Trophoblast cell (in vitro differentiated cells and primary cell): ENCODE measurements at regions not wholly inside any gene's neighbourhood (a gene's known extent, or its start where the extent isn't known, plus 50 kb on each side); places are given as distances from the start of the nearest gene placed in this dataset.

ENCODE experiments used
- DNase-seq, 2 donors: peaks; one replicate each; pipeline ENCODE4 v3.0.0-alpha.2; 2016
- H2AFZ ChIP-seq: 2 replicates; pipeline ENCODE4 v1.6.1; 2013; ENCODE audit warnings: low read length, moderate library complexity, mild to moderate bottlenecking; ENCODE audit not compliant: insufficient read depth, poor library complexity
- H2AK5ac ChIP-seq: 2 replicates; pipeline ENCODE4 v1.6.1; 2013; ENCODE audit warnings: mild to moderate bottlenecking, low read length
- H2BK120ac ChIP-seq: 2 replicates; pipeline ENCODE4 v1.6.1; 2013; ENCODE audit warnings: low read length, mild to moderate bottlenecking, moderate library complexity; ENCODE audit not compliant: insufficient read depth, poor library complexity
- H2BK12ac ChIP-seq: 2 replicates; pipeline ENCODE4 v1.6.1; 2013; ENCODE audit warnings: mild to moderate bottlenecking, low read length, moderate library complexity
- H2BK5ac ChIP-seq: 2 replicates; pipeline ENCODE4 v1.6.1; 2013; ENCODE audit warnings: low read length, low read depth, moderate library complexity, mild to moderate bottlenecking; ENCODE audit not compliant: poor library complexity
- H3K14ac ChIP-seq: 2 replicates; pipeline ENCODE4 v1.6.1; 2013; ENCODE audit warnings: mild to moderate bottlenecking, low read length
- H3K18ac ChIP-seq: 2 replicates; pipeline ENCODE4 v1.6.1; 2013; ENCODE audit warnings: mild to moderate bottlenecking, low read length
- H3K23ac ChIP-seq: 2 replicates; pipeline ENCODE4 v1.6.1; 2013; ENCODE audit warnings: low read length
- H3K27ac ChIP-seq: 2 replicates; pipeline ENCODE4 v1.5.1; 2013; ENCODE audit warnings: low read depth, mild to moderate bottlenecking, inconsistent platforms, low read length, moderate library complexity
- H3K27me3 ChIP-seq: 2 replicates; pipeline ENCODE4 v1.6.1; 2013; ENCODE audit warnings: inconsistent platforms, mild to moderate bottlenecking, low read length, moderate library complexity; ENCODE audit not compliant: insufficient read depth
- H3K36me3 ChIP-seq, 2 experiments: 1 replicate in 1 of 2; 2 replicates in 1 of 2; pipeline ENCODE4 v1.6.1; 2013; ENCODE audit warnings: low read length in 2 of 2, mild to moderate bottlenecking in 2 of 2, moderate library complexity in 1 of 2; ENCODE audit not compliant: insufficient read depth in 2 of 2, control insufficient read depth in 1 of 2
- H3K4ac ChIP-seq: 2 replicates; pipeline ENCODE4 v1.6.1; 2013; ENCODE audit warnings: low read depth, mild to moderate bottlenecking, low read length, moderate library complexity
- H3K4me1 ChIP-seq, 2 experiments: 1 replicate in 1 of 2; 2 replicates in 1 of 2; pipeline ENCODE4 v1.6.1; 2013; ENCODE audit warnings: low read length in 2 of 2, mild to moderate bottlenecking in 2 of 2, moderate library complexity in 1 of 2; ENCODE audit not compliant: insufficient read depth in 2 of 2, control insufficient read depth in 1 of 2
- H3K4me2 ChIP-seq: 2 replicates; pipeline ENCODE4 v1.6.1; 2013; ENCODE audit warnings: inconsistent platforms, mild to moderate bottlenecking, low read length, moderate library complexity
- H3K4me3 ChIP-seq: 2 replicates; pipeline ENCODE4 v1.5.1; 2013; ENCODE audit warnings: mild to moderate bottlenecking, low read depth, low read length, inconsistent platforms
- H3K79me1 ChIP-seq: one replicate; pipeline ENCODE4 v1.6.1; 2013; ENCODE audit warnings: low read length
- H3K79me2 ChIP-seq: 2 replicates; pipeline ENCODE4 v1.6.1; 2013; ENCODE audit warnings: low read length, mild to moderate bottlenecking; ENCODE audit not compliant: control insufficient read depth, insufficient read depth, poor library complexity
- H3K9ac ChIP-seq: 2 replicates; pipeline ENCODE4 v1.6.1; 2013; ENCODE audit warnings: mild to moderate bottlenecking, low read length
- H3K9me3 ChIP-seq: 2 replicates; pipeline ENCODE4 v1.6.1; 2013; ENCODE audit warnings: low read depth, mild to moderate bottlenecking, control low read depth, inconsistent platforms, low read length; ENCODE audit not compliant: insufficient read depth
- H4K12ac ChIP-seq: 2 replicates; pipeline ENCODE4 v1.6.1; 2013; ENCODE audit warnings: low read depth, mild to moderate bottlenecking, low read length, moderate library complexity
- H4K8ac ChIP-seq: 2 replicates; pipeline ENCODE4 v1.6.1; 2013; ENCODE audit warnings: low read depth, mild to moderate bottlenecking, low read length, moderate library complexity
- H4K91ac ChIP-seq: one replicate; pipeline ENCODE4 v1.6.1; 2013; ENCODE audit warnings: low read depth, mild to moderate bottlenecking, low read length, moderate library complexity
- WGBS: extraction: QIAGEN DNeasy Blood & Tissue Kit; methylation state at CpG from one replicate; pipeline ENCODE4 v1.1.7; 2013; ENCODE audit warnings: missing lambda C conversion rate; ENCODE audit not compliant: insufficient read length, insufficient coverage; ENCODE audit errors: extremely low coverage; 5-methylcytosine and 5-hydroxymethylcytosine counted together

GRCh38 chr7:125055376-125055775, 125.8 kb upstream of the POT1 start:
- Histone ChIP-seq H3K14ac (no peak overlapping the region), H3K27me3 (no peaks in the 10 kb centered on the region), H3K79me1 (no peaks in the 10 kb centered on the region), H4K8ac (no peak overlapping the region), H3K4me1 (no peaks in the 10 kb centered on the region), H3K79me2 (no peaks in the 10 kb centered on the region), H2AK5ac (no peak overlapping the region), H2BK5ac (no peak overlapping the region), H3K9me3 (no peaks in the 10 kb centered on the region), H4K12ac (no peak overlapping the region), H2BK12ac (no peak overlapping the region), H4K91ac (no peak overlapping the region), H2BK120ac (no peak overlapping the region), H3K9ac (no peak overlapping the region), H2AFZ (no peak overlapping the region), H3K23ac (no peak overlapping the region), H3K4ac (no peak overlapping the region), H3K4me3 (no peak overlapping the region), H3K18ac (no peak overlapping the region), H3K27ac (no peak overlapping the region), H3K4me2 (no peak overlapping the region), H3K36me3 (no peaks in the 10 kb centered on the region)
- no peak for DNase-seq

- Histone ChIP-seq H3K27ac (no peak overlapping the region), H3K79me2 (no peaks in the 10 kb centered on the region), H3K14ac (no peak overlapping the region), H3K36me3 (no peaks in the 10 kb centered on the region), H2BK12ac (no peak overlapping the region), H3K79me1 (no peaks in the 10 kb centered on the region), H4K91ac (no peak overlapping the region), H3K4me1 (no peaks in the 10 kb centered on the region), H4K8ac (no peak overlapping the region), H2BK5ac (no peak overlapping the region), H3K4me3 (no peak overlapping the region), H3K23ac (no peak overlapping the region), H3K27me3 (no peaks in the 10 kb centered on the region), H3K9ac (no peak overlapping the region), H2AK5ac (no peak overlapping the region), H2BK120ac (no peak overlapping the region), H4K12ac (peak overlapping the region; percentile 62), H3K18ac (no peak overlapping the region), H2AFZ (no peak overlapping the region), H3K4ac (no peak overlapping the region), H3K4me2 (no peak overlapping the region), H3K9me3 (no peaks in the 10 kb centered on the region)
- no CpG with 5 or more reads among the region's 6 CpGs for WGBS
- DNase-seq: no peak
These were observed 117.1 kb upstream of the POT1 start for GRCh38 chr7:125046767-125047166.

- WGBS: no CpG with 5 or more reads among the region's 9 CpGs
- Histone ChIP-seq H3K18ac (no peak overlapping the region), H3K4me2 (no peak overlapping the region)
These were observed 103.9 kb upstream of the POT1 start for GRCh38 chr7:125033506-125033905.

GRCh38 chr7:125032943-125033342, 103.3 kb upstream of the POT1 start:
- Histone ChIP-seq H3K4ac (no peak overlapping the region), H3K14ac (no peak overlapping the region), H3K4me2 (no peak overlapping the region), H3K36me3 (no peaks in the 10 kb centered on the region), H2BK5ac (no peak overlapping the region), H4K8ac (no peak overlapping the region), H3K18ac (no peak overlapping the region), H3K79me1 (no peaks in the 10 kb centered on the region), H2AK5ac (no peak overlapping the region), H3K4me1 (no peaks in the 10 kb centered on the region), H3K79me2 (no peaks in the 10 kb centered on the region), H3K27ac (no peak overlapping the region), H2AFZ (no peak overlapping the region), H4K91ac (no peak overlapping the region), H3K9ac (no peak overlapping the region), H3K9me3 (no peaks in the 10 kb centered on the region), H3K4me3 (no peak overlapping the region), H3K23ac (no peak overlapping the region), H3K27me3 (no peaks in the 10 kb centered on the region), H2BK120ac (no peak overlapping the region), H4K12ac (no peak overlapping the region), H2BK12ac (no peak overlapping the region)
- DNase-seq: no peak
- WGBS: no CpG with 5 or more reads among the region's 4 CpGs

More at GRCh38 chr7:125033506-125033905, 103.9 kb upstream of the POT1 start:
- Histone ChIP-seq H3K27me3 (no peaks in the 10 kb centered on the region), H3K9ac (no peak overlapping the region), H4K12ac (no peak overlapping the region), H3K14ac (no peak overlapping the region), H2BK5ac (no peak overlapping the region), H3K4me1 (no peaks in the 10 kb centered on the region), H2AFZ (no peak overlapping the region), H3K27ac (no peak overlapping the region), H3K9me3 (no peaks in the 10 kb centered on the region), H4K91ac (no peak overlapping the region), H3K23ac (no peak overlapping the region), H3K79me2 (no peaks in the 10 kb centered on the region), H3K4me3 (no peak overlapping the region), H2BK120ac (no peak overlapping the region), H3K4ac (no peak overlapping the region), H2AK5ac (no peak overlapping the region), H4K8ac (no peak overlapping the region), H3K36me3 (no peaks in the 10 kb centered on the region), H2BK12ac (no peak overlapping the region), H3K79me1 (no peaks in the 10 kb centered on the region)
- DNase-seq: no peak
